ENCODE measurements at regions not wholly inside any gene's neighbourhood (a gene's known extent, or its start where the extent isn't known, plus 50 kb on each side); places are given as distances from the start of the nearest gene placed in this dataset.

DNA sequence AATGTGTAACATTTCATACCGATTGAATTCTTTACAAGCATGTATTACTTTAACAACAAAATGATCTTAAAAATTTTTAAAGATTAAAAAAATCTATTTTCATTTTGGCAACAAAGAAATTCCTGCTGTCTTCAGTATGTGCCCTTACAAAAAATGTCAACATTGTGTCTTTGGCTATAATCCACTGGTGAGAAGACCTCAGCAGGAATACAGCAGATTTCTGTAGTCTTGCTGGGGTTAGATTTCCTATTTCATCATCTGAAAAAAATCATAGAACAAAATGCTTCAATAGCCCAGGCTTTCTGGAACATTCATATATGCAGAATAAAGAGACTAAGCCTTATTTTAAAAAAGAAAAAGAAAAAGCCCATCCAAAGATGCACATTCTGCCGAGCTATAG is 129.1 kb upstream of the CA10 start:
- H2AFZ ChIP-seq (ENCODE audit: low read depth, low read length, poor library complexity, severe bottlenecking): no peak overlapping the region
- TF ChIP-seq SIN3A (IDR thresholded peaks at IDR 0.05; ENCODE audit: low read depth) (no peak), EGR1 (IDR thresholded peaks at IDR 0.05; ENCODE audit: low read depth) (no peak), POLR2A (IDR thresholded peaks at IDR 0.05; ENCODE audit: borderline replicate concordance, extremely low read depth, insufficient read depth, insufficient read length) (no peak), ELF1 (IDR thresholded peaks at IDR 0.05; ENCODE audit: borderline replicate concordance, low read depth) (no peak), TCF7L2 (IDR thresholded peaks at IDR 0.05; ENCODE audit: borderline replicate concordance, extremely low read depth, insufficient read depth, insufficient read length) (no peak), SRF (IDR thresholded peaks at IDR 0.05; ENCODE audit: low read depth) (no peak)
- TF ChIP-seq, protein P1, sequence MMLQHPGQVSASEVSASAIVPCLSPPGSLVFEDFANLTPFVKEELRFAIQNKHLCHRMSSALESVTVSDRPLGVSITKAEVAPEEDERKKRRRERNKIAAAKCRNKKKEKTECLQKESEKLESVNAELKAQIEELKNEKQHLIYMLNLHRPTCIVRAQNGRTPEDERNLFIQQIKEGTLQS (IDR thresholded peaks at IDR 0.05): no peak
- TF ChIP-seq, protein P2, sequence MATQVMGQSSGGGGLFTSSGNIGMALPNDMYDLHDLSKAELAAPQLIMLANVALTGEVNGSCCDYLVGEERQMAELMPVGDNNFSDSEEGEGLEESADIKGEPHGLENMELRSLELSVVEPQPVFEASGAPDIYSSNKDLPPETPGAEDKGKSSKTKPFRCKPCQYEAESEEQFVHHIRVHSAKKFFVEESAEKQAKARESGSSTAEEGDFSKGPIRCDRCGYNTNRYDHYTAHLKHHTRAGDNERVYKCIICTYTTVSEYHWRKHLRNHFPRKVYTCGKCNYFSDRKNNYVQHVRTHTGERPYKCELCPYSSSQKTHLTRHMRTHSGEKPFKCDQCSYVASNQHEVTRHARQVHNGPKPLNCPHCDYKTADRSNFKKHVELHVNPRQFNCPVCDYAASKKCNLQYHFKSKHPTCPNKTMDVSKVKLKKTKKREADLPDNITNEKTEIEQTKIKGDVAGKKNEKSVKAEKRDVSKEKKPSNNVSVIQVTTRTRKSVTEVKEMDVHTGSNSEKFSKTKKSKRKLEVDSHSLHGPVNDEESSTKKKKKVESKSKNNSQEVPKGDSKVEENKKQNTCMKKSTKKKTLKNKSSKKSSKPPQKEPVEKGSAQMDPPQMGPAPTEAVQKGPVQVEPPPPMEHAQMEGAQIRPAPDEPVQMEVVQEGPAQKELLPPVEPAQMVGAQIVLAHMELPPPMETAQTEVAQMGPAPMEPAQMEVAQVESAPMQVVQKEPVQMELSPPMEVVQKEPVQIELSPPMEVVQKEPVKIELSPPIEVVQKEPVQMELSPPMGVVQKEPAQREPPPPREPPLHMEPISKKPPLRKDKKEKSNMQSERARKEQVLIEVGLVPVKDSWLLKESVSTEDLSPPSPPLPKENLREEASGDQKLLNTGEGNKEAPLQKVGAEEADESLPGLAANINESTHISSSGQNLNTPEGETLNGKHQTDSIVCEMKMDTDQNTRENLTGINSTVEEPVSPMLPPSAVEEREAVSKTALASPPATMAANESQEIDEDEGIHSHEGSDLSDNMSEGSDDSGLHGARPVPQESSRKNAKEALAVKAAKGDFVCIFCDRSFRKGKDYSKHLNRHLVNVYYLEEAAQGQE (IDR thresholded peaks at IDR 0.05; ENCODE audit: low read depth): no peak
- intact Hi-C loops (cut with micrococcal nuclease): no loop called here
- RAD21 ChIA-PET (ENCODE audit: low non-redundant PET in 1 of 2, low total read pairs in 2 of 2, uncharacterized antibody in 2 of 2, unreplicated experiment in 2 of 2): no interaction called here
- no peak overlapping the region for H3K4me3 ChIP-seq (replicated peaks in 1 of 2; ENCODE audit: low read depth in 1 of 2, low read length in 2 of 2)
- peaks cover 26 to 30% of the 10 kb centered on the region in 2 experiments; a peak in 2 of 4 replicates for H3K9me3 ChIP-seq (ENCODE audit: control insufficient read depth in 1 of 2, insufficient read depth in 1 of 2, low read depth in 1 of 2, low read length in 2 of 2)
- CTCF ChIA-PET: no interaction called here
- BruUV-seq (replicated peaks): no TSS peak
- no peak overlapping the region for H3K9ac ChIP-seq (ENCODE audit: low read length)
- no peak overlapping the region for H3K27ac ChIP-seq (ENCODE audit: low read depth, low read length)
- H3K4me2 ChIP-seq (ENCODE audit: low read length): no peak overlapping the region
- no peaks in the 10 kb centered on the region for H3K27me3 ChIP-seq (ENCODE audit: insufficient read depth, low read length)
- no peaks in the 10 kb centered on the region for H4K20me1 ChIP-seq (ENCODE audit: insufficient read depth)
- POLR2A ChIA-PET: no interaction called here
- no peaks in the 10 kb centered on the region for H3K9me2 ChIP-seq (ENCODE audit: insufficient read depth)
- no peaks in the 10 kb centered on the region for H3K79me2 ChIP-seq (ENCODE audit: insufficient read depth, low read length)
- H3K36me3 ChIP-seq (ENCODE audit: control insufficient read depth in 1 of 2, insufficient read depth in 2 of 2, low read length in 2 of 2): no peaks in the 10 kb centered on the region
- no peak for ATAC-seq
- no peak for DNase-seq (ENCODE audit: low read depth, low spot score)
- H3K4me1 ChIP-seq (ENCODE audit: control insufficient read depth in 1 of 2, insufficient read depth in 2 of 2, low read length in 2 of 2): no peaks in the 10 kb centered on the region

Data from HCT116 (cell line).